HL-60 (cell line): ENCODE measurements at regions not wholly inside any gene's neighbourhood (a gene's known extent, or its start where the extent isn't known, plus 50 kb on each side); places are given as distances from the start of the nearest gene placed in this dataset.

Experiments
- DNase-seq, 2 experiments: peaks; one replicate each; pipeline ENCODE4 v3.0.0-alpha.2; 2010 to 2020; ENCODE audit warnings: low read depth in 1 of 2, low spot score in 1 of 2
- H3K27ac ChIP-seq: fragments of 250-450 bp; sonication (Bioruptor Pico); replicated peaks from 2 replicates; pipeline ENCODE4 v1.5.1; 2020; ENCODE audit warnings: mild to moderate bottlenecking, moderate library complexity
- H3K27me3 ChIP-seq: fragments of 250-450 bp; sonication (Bioruptor Pico); 2 replicates; pipeline ENCODE4 v1.5.1; 2021; ENCODE audit warnings: mild to moderate bottlenecking, moderate library complexity; ENCODE audit not compliant: insufficient read depth, poor library complexity, severe bottlenecking
- H3K4me3 ChIP-seq: replicated peaks from 2 replicates; pipeline ENCODE4 v1.5.1; 2011; ENCODE audit warnings: mild to moderate bottlenecking, control low read depth, low read length; ENCODE audit not compliant: insufficient read depth
- CTCF ChIP-seq: IDR thresholded peaks from one replicate; pipeline ENCODE4 v1.5.1; 2011; ENCODE audit warnings: low read length, control low read depth, inconsistent platforms; ENCODE audit not compliant: insufficient read depth
- GABPA ChIP-seq: IDR thresholded peaks from 2 replicates; pipeline ENCODE4 v1.6.1; 2012; ENCODE audit warnings: low read depth
- POLR2AphosphoS5 ChIP-seq: IDR thresholded peaks from 2 replicates; pipeline ENCODE4 v1.6.1; 2012; ENCODE audit warnings: low read depth
- REST ChIP-seq: IDR thresholded peaks from 2 replicates; pipeline ENCODE4 v1.6.1; 2012; ENCODE audit warnings: low read depth; ENCODE audit not compliant: insufficient replicate concordance
- SPI1 ChIP-seq: IDR thresholded peaks from 2 replicates; pipeline ENCODE4 v1.6.1; 2012; ENCODE audit warnings: low read depth, mild to moderate bottlenecking, borderline replicate concordance

DNA sequence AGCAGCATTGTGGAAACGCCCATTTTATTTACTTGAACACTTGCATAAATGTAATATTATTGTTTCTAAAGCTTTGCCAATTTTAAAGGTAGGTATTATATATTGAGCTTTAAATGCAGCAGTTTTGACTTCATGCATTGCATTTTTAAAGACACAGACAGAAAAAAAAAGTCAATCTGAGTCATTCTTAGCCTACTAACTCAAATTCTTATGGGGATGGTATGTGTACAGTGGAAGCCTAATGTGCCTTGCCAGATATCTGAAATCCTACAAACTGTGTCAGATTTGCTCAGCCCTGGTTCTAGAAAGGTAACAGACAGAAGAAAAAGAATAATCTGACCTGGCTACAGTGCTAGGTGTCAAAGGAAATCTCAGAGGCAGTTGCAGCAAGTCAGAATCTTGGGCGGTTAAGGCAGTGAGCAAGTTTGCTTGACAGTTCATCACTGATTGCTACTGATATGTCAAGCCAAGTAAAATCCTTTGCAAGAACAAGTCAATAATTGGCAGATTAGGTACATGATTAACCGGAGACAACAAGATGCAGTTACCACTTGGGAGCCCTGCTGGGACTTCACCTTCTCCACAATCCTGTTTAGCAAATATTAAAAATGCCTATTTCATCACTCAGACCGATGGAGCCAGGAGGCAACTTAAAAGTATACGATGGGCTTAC lies 224.8 kb upstream of the WWC1 start:
- no peak for TF ChIP-seq SPI1
- no peak for TF ChIP-seq GABPA
- no peak for TF ChIP-seq CTCF
- TF ChIP-seq REST: no peak
- TF ChIP-seq POLR2AphosphoS5: no peak
- H3K27ac ChIP-seq: no peak overlapping the region
- no peak for DNase-seq
- H3K27me3 ChIP-seq: no peaks in the 10 kb centered on the region
- no peak overlapping the region for H3K4me3 ChIP-seq

DNA sequence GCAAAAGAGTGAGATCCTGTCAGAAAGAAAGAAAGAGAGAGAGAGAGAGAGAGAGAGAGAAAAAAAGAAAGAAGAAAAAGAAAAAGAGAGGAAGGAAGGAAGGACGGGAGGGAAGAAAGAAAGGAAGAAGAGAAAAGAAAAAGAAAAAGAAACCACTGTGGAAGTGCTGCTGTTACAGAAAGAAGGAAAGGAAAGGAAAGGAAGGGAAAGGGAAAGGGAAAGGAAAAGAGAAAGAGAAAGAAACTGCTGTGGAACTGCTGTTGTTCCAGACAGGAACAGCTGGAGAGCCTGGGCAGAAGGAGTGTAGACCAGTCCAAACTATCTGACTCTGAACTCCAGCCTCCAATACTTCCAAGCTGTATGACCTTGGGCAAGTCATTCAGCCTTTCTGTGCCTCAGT lies 220.7 kb upstream of the WWC1 start:
- no peak for DNase-seq
- H3K27me3 ChIP-seq: no peaks in the 10 kb centered on the region
- TF ChIP-seq SPI1: no peak
- no peak for TF ChIP-seq POLR2AphosphoS5
- TF ChIP-seq CTCF: no peak
- TF ChIP-seq REST: no peak
- TF ChIP-seq GABPA: no peak
- no peak overlapping the region for H3K27ac ChIP-seq
- H3K4me3 ChIP-seq: no peak overlapping the region

DNA sequence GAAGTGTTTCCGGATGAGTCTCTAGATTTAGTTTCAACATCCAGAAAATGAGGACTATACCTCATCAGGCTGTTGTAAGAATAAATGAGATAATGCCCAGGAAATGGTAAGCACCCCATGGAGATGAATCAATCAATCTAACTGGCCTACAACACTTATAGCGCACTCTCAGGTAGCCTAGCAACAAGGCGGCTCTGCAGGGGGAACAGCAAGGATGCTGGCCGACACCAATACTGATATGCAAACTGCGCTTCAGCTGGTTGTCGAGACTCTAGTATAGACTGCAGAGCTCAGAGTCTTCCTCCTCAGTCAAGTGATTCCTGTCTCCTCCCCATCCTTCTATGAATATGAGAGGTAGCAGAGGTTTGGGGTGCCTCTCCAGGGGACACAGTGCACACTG lies 218.8 kb upstream of the WWC1 start:
- Histone ChIP-seq H3K4me3 (no peak overlapping the region), H3K27me3 (no peaks in the 10 kb centered on the region), H3K27ac (no peak overlapping the region)
- DNase-seq: no peak
- TF ChIP-seq REST (no peak), POLR2AphosphoS5 (no peak), GABPA (no peak), SPI1 (no peak), CTCF (no peak)
